Common myeloid progenitor, CD34-positive (primary cell): ENCODE measurements at regions not wholly inside any gene's neighbourhood (a gene's known extent, or its start where the extent isn't known, plus 50 kb on each side); places are given as distances from the start of the nearest gene placed in this dataset.

Experiments used
- CTCF ChIA-PET: fragments of 350-600 bp; sonication (Branson Sonifier 250); formaldehyde crosslinking; loops from one replicate; lab custom pipeline; 2021; ENCODE audit warnings: antibody characterized with exemption; lab: Charles Lee
- POLR2A ChIA-PET: fragments of 350-600 bp; sonication (Branson Sonifier 250); formaldehyde crosslinking; loops from one replicate; lab custom pipeline; 2021; ENCODE audit warnings: antibody characterized with exemption; lab: Charles Lee
- DNase-seq, 3 donors: peaks; one replicate each; pipeline versions ENCODE4 v3.0.0 to v3.0.0-alpha.2; 2013
- H3K27ac ChIP-seq, 2 experiments: 1 replicate in 1 of 2; 2 replicates in 1 of 2; pipeline ENCODE4 v1.7.0; 2013; ENCODE audit warnings: inconsistent platforms in 2 of 2, low read length in 2 of 2, mild to moderate bottlenecking in 2 of 2, low read depth in 1 of 2, moderate library complexity in 1 of 2; ENCODE audit not compliant: severe bottlenecking in 2 of 2, insufficient read depth in 1 of 2, poor library complexity in 1 of 2
- H3K27me3 ChIP-seq, 5 experiments: replicated peaks in 2 of 5; 1 replicate in 3 of 5; 2 replicates in 2 of 5; pipeline versions ENCODE4 v1.6.1 to v1.7.0; 2013; ENCODE audit warnings: low read length in 4 of 5, mild to moderate bottlenecking in 2 of 5, moderate library complexity in 2 of 5, inconsistent platforms in 1 of 5; ENCODE audit not compliant: insufficient read depth in 5 of 5, control insufficient read depth in 4 of 5
- H3K36me3 ChIP-seq, 4 experiments: 1 replicate in 2 of 4; 2 replicates in 2 of 4; pipeline versions ENCODE4 v1.6.1 to v1.7.0; 2013; ENCODE audit warnings: low read length in 3 of 4, control low read depth in 1 of 4, mild to moderate bottlenecking in 1 of 4; ENCODE audit not compliant: control insufficient read depth in 4 of 4, insufficient read depth in 4 of 4
- H3K4me1 ChIP-seq, 4 experiments: 1 replicate in 3 of 4; 2 replicates in 1 of 4; pipeline versions ENCODE4 v1.6.1 to v1.7.1; 2013; ENCODE audit warnings: low read length in 3 of 4, mild to moderate bottlenecking in 3 of 4, control low read depth in 1 of 4, inconsistent platforms in 1 of 4, moderate library complexity in 1 of 4; ENCODE audit not compliant: control insufficient read depth in 4 of 4, insufficient read depth in 4 of 4; ENCODE audit errors: control extremely low read depth in 1 of 4
- H3K4me3 ChIP-seq, 7 experiments: 1 replicate in 4 of 7; 2 replicates in 3 of 7; pipeline versions ENCODE4 v1.5.1 to v1.7.0; 2013; ENCODE audit warnings: mild to moderate bottlenecking in 7 of 7, low read length in 6 of 7, moderate library complexity in 6 of 7, inconsistent platforms in 2 of 7, low read depth in 2 of 7, control low read depth in 1 of 7; ENCODE audit not compliant: insufficient read depth in 4 of 7, control insufficient read depth in 1 of 7; ENCODE audit errors: extremely low read depth in 1 of 7
- H3K9me3 ChIP-seq, 5 experiments: 1 replicate in 4 of 5; 2 replicates in 1 of 5; pipeline versions ENCODE4 v1.6.1 to v1.7.1; 2013; ENCODE audit warnings: low read length in 4 of 5, mild to moderate bottlenecking in 2 of 5, inconsistent platforms in 1 of 5, low read depth in 1 of 5, moderate library complexity in 1 of 5; ENCODE audit not compliant: control insufficient read depth in 4 of 5, insufficient read depth in 2 of 5; ENCODE audit errors: control extremely low read depth in 1 of 5
- WGBS: methylation state at CpG from one replicate; pipeline ENCODE4 v1.1.5; 2013; ENCODE audit not compliant: insufficient coverage; 5-methylcytosine and 5-hydroxymethylcytosine counted together

GRCh38 chr3:111318289-111318688 lies 223.7 kb upstream of the CD96 start:
- DNase-seq = no peak
- Histone ChIP-seq H3K27ac (no peak overlapping the region), H3K4me1 (peaks cover 3 to 16% (median 7%) of the 10 kb centered on the region in 4 experiments), H3K36me3 (no peaks in the 10 kb centered on the region), H3K9me3 (no peaks in the 10 kb centered on the region), H3K27me3 (no peaks in the 10 kb centered on the region), H3K4me3 (no peak overlapping the region)
- WGBS = 100% methylated on average over 2 of the region's 2 CpGs
- CTCF ChIA-PET = no interaction called here
- POLR2A ChIA-PET = no interaction called here

- H3K27ac ChIP-seq = no peak overlapping the region
- ChIA-PET POLR2A (no interaction called here), CTCF (interaction anchor here (1.1 kb wide), 1 partner anchor 10 kb away, joined by 3 read pairs; no protein-coding TSS in a partner anchor)
- peaks cover 5 to 18% (median 8%) of the 10 kb centered on the region in 4 experiments for H3K4me1 ChIP-seq
- H3K36me3 ChIP-seq = no peaks in the 10 kb centered on the region
- H3K4me3 ChIP-seq = no peak overlapping the region
- H3K27me3 ChIP-seq = no peaks in the 10 kb centered on the region
- no peaks in the 10 kb centered on the region for H3K9me3 ChIP-seq
- no CpG with 5 or more reads among the region's 1 CpG for WGBS
- no peak for DNase-seq
These were observed 222.4 kb upstream of the CD96 start for GRCh38 chr3:111319598-111319997.

DNA sequence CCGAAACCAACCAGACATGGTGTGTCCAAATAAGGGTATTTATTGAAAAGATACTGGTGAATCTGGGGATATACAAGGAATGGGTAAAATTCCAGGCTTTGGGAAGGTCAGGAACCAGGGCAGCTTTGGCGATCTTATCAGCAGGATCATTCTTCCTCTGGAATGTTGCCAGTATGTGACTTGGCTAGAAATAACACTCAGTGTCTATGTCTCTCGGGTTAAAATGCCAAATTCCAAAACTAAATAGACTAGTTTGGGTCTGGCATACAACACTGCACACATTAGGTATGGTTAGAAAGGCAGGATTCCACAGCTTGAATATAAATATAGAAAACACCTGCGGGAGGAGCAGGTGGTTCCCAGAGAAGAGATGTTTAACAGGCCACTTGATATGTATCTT lies 220.2 kb upstream of the CD96 start:
- Histone ChIP-seq H3K4me3 (no peak overlapping the region), H3K4me1 (peaks cover 5 to 15% (median 8%) of the 10 kb centered on the region in 4 experiments), H3K27me3 (no peaks in the 10 kb centered on the region), H3K36me3 (no peaks in the 10 kb centered on the region), H3K9me3 (no peaks in the 10 kb centered on the region), H3K27ac (no peak overlapping the region)
- 75% methylated on average over 3 of the region's 4 CpGs for WGBS
- ChIA-PET CTCF (no interaction called here), POLR2A (no interaction called here)
- DNase-seq = no peak

DNA sequence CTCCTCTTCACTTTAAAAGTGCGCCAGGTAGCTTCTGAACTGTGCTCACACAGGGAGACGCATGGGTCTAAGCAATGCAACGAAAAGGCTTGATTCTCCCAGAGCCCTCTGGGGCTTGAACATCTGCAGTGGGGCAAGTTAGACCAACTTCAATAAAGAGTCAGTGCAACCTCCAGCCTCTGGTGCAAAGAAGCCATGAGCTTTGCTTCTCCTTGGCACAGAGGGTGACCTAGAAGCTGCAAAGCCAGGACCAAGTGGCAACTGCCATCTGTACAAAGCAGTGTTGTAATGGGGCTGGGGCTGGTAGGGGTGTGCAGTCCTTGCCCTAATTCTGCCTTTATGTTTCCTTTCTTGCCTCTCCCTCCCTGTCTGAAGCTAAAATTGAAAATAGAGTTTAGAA lies 219.0 kb upstream of the CD96 start:
- Histone ChIP-seq H3K4me3 (no peak overlapping the region), H3K27ac (no peak overlapping the region), H3K36me3 (no peaks in the 10 kb centered on the region), H3K9me3 (no peaks in the 10 kb centered on the region), H3K27me3 (no peaks in the 10 kb centered on the region), H3K4me1 (peaks cover 5 to 15% (median 8%) of the 10 kb centered on the region in 4 experiments)
- DNase-seq = no peak
- CTCF ChIA-PET = interaction anchor here (0.9 to 1.1 kb wide), 2 partner anchors 10 to 11 kb away, joined by 3 to 5 read pairs; no protein-coding TSS in a partner anchor
- 93% methylated on average over 3 of the region's 3 CpGs for WGBS
- POLR2A ChIA-PET = no interaction called here

- Histone ChIP-seq H3K9me3 (no peaks in the 10 kb centered on the region), H3K4me3 (peak overlapping the region in 4 of 7 experiments; percentile 3 to 60 (median 30)), H3K27me3 (no peaks in the 10 kb centered on the region), H3K36me3 (no peaks in the 10 kb centered on the region), H3K4me1 (peaks cover 5 to 15% (median 8%) of the 10 kb centered on the region in 4 experiments), H3K27ac (peak overlapping the region in 1 of 2 experiments; percentile 16)
- CTCF ChIA-PET = interaction anchor here (0.5 kb wide), 1 partner anchor 36 kb away, joined by 3 read pairs; no protein-coding TSS in a partner anchor
- DNase-seq = peak in 2 of 3 donors; percentile 22 to 30
- no CpG with 5 or more reads among the region's 2 CpGs for WGBS
- POLR2A ChIA-PET = no interaction called here
These were observed 217.8 kb upstream of the CD96 start for GRCh38 chr3:111324151-111324550.

- POLR2A ChIA-PET = no interaction called here
- H3K27ac ChIP-seq = no peak overlapping the region
- DNase-seq = no peak
- WGBS = 86% methylated on average over 1 of the region's 1 CpG
- peaks cover 5 to 15% (median 8%) of the 10 kb centered on the region in 4 experiments for H3K4me1 ChIP-seq
- H3K9me3 ChIP-seq = no peaks in the 10 kb centered on the region
- CTCF ChIA-PET = interaction anchor here (0.5 to 0.9 kb wide), 2 partner anchors 14 to 37 kb away, joined by 3 read pairs; no protein-coding TSS in a partner anchor
- no peaks in the 10 kb centered on the region for H3K36me3 ChIP-seq
- H3K4me3 ChIP-seq = peak overlapping the region in 1 of 7 experiments; percentile 22
- H3K27me3 ChIP-seq = no peaks in the 10 kb centered on the region
These were observed 217.4 kb upstream of the CD96 start for GRCh38 chr3:111324645-111325044.

DNA sequence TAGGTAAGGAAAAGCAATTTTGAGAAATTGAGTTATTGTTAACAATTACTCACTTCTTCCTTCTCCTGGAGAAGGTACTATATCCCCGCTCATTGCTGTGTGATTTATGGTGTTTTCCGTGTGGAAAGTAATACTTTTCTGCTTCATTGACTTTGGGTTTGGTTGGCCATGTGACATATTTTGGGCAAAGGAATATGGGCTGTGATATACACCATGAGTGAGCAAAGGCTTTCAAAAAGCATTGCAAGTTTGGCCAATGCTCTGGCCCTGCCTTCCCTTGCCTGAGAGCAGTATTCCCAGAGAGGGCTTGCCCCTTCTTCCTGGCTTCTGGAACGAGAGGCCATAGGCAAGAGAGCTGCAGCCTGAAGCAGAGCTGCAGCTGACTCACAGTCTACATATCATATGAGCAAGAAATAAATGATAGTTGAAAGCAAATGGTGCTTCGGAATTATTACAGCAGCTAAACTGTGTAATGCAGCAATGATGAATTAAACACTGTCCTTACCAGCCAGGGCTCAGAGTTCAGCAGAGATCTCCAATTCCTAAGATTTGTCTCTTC lies 216.8 kb upstream of the CD96 start:
- Histone ChIP-seq H3K9me3 (no peaks in the 10 kb centered on the region), H3K27me3 (no peaks in the 10 kb centered on the region), H3K4me3 (no peak overlapping the region), H3K4me1 (peaks cover 5 to 15% (median 8%) of the 10 kb centered on the region in 4 experiments), H3K27ac (no peak overlapping the region), H3K36me3 (no peaks in the 10 kb centered on the region)
- DNase-seq = no peak
- ChIA-PET POLR2A (no interaction called here), CTCF (interaction anchor here (0.9 kb wide), 1 partner anchor 14 kb away, joined by 3 read pairs; no protein-coding TSS in a partner anchor)
- 100% methylated on average over 2 of the region's 4 CpGs for WGBS
